Embryonic facial prominence (tissue), 1 donor: ENCODE measurements at regions not wholly inside any gene's neighbourhood (a gene's known extent, or its start where the extent isn't known, plus 50 kb on each side); places are given as distances from the start of the nearest gene placed in this dataset.

ENCODE experiments used
- DNase-seq: peaks from one replicate; pipeline ENCODE4 v3.0.0-alpha.2; 2016; ENCODE audit errors: extremely low spot score

GRCh38 chr2:43129676-43130547 lies 96.5 kb downstream of the ZFP36L2 start:
- DNase-seq: no peak

DNA sequence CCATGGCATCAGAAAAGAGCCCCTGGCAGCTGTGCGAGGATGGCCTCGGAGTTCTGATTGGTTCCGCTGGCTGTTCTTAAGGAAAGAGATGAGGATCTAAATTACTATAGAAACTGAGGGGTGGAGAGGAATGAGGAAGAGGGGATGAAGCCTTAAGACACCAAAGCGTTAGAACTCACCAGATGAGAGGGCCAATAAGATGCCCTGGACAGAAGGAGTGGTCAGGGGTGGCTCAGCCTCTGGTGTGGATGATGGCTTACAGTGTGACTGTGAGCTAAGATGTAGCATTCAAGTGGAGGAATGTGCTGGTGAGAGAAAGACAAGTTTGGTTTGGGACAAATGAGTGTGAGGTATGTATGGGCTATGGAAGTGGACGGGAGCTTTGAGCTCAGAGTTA lies 97.8 kb downstream of the ZFP36L2 start:
- no peak for DNase-seq

GRCh38 chr2:43127941-43128558 lies 98.4 kb downstream of the ZFP36L2 start:
- no peak for DNase-seq

DNA sequence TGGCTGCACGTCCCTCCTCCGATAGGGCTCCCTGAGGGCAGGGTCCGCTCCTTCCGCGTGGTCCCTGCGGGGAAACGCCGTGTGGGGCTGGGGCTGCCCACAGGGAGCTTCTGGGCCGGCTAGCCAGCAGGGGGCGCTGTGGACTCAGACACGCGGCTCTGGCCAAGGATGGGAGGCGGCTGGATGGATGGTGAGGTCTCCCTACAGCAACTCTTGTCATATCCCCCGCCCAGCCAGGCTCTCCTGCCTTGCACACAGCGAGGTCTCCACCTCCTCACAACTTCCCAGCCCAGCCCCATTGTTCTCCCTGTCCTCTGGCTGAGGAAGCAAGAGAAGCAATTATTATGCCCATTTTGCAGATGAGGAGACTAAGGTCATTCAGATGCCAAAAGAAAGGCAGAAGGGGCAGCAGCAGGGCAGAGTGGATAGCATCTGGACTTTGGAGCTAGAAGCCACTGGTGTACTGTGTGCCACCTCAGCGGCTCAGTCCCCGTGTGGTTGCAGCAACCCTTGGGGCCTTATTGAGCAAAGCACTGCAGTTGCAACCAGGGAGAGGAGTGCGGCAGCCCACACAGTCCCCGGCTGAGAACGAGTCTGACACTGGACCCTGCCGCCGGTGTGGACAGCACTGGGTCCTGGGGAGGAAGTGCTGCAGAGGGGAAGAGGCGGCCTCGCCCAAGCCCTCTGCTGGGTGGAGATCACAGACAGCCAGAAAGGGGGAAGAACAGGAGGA lies 99.0 kb downstream of the ZFP36L2 start:
- no peak for DNase-seq

GRCh38 chr2:43126817-43127207 lies 99.6 kb downstream of the ZFP36L2 start:
- DNase-seq: no peak

GRCh38 chr2:43125090-43125998 lies 101.1 kb downstream of the ZFP36L2 start:
- DNase-seq: no peak

- DNase-seq: no peak
Measured at GRCh38 chr2:43124687-43125057, 101.7 kb downstream of the ZFP36L2 start.

- no peak for DNase-seq
Measured at GRCh38 chr2:43123981-43124686, 102.3 kb downstream of the ZFP36L2 start.

DNA sequence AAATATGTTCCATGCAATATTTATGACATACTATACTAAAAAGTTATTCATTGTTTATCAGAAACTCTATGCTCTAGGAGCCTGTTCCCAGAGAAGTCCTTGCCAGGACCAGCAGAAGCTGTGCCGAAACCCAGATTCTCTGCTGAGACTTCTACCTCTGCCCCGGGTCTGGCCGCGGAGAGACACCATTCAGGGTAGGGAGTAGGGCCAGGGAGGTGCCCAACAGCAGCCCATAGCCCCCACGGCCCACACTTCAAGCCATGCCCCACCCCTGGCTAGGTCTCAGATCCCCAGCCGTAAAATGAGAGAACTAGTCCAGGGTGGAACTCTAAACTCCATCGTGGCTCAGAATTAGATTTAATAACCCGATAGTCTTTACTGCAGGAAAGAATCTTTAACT lies 102.9 kb downstream of the ZFP36L2 start:
- DNase-seq: no peak

DNA sequence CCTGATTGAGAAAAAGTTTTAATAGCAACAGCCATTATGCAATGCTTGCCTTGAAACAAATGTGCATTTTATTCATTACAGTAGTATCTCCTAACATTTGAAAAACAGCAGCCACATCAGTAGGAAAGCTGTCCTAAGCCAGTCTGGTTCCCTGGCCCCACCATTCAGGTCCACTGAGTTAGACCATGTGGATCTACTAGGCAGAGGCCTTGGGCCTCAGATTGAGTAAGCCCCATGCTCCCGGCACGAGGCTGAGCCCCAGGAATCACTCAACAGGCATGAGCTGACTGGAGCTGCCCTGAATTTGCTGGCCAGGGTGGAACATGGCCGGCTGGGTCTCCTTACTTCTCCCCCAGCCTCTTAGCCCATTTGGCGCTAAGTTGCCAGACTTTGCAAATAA lies 103.4 kb downstream of the ZFP36L2 start:
- no peak for DNase-seq

GRCh38 chr2:43121580-43122314 lies 104.7 kb downstream of the ZFP36L2 start:
- no peak for DNase-seq

GRCh38 chr2:43119303-43119702 lies 107.1 kb downstream of the ZFP36L2 start:
- no peak for DNase-seq

DNA sequence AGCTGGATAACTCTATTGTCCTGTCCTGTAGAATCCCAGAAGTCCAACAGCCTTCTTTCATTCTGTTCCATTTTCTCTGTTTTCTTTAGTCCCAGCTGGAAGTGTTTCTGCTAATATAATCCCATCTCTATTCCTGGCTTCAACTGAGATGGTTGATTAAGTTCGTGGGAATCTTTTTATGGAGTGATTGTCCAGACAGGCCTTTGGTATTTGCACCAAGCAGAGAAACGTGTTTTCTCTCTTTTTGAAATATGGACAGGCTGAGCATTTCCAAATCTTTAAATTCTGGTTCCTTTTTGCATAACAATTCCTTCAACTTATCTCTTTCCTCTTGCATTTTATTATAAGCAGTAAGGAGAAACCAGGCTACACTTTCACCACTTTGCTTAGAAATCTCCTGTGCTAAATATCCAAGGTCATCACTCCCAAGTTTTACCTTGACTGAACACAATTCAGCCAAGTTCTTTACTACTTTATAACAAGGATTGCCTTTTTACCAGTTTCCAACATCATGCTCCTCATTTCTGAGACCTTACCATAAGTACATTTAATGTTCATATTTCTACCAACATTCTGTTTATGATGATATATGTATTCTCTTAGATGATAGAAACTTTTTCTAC lies 108.8 kb downstream of the ZFP36L2 start:
- no peak for DNase-seq

- no peak for DNase-seq
Measured at GRCh38 chr2:43116988-43117387, 109.4 kb downstream of the ZFP36L2 start.

DNA sequence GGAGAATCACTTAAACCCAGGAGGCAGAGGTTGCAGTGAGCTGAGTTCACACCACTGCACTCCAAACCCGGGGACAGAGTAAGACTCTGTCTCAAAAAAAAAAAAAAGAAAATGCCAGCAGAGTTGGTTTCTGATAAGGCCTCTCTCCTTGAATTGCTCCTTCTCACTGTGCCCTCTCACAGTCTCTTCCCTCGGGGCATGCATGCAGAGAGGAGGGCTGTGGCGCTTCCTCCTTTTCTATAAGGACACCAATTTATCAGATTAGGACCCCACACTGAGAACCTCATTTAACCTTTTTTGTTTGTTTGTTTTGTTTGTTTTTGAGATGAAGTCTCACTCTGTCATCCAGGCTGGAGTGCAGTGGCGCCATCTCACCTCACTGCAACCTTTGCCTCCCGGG lies 110.5 kb downstream of the ZFP36L2 start:
- no peak for DNase-seq

GRCh38 chr2:43114210-43114609 lies 112.2 kb downstream of the ZFP36L2 start:
- DNase-seq: no peak

DNA sequence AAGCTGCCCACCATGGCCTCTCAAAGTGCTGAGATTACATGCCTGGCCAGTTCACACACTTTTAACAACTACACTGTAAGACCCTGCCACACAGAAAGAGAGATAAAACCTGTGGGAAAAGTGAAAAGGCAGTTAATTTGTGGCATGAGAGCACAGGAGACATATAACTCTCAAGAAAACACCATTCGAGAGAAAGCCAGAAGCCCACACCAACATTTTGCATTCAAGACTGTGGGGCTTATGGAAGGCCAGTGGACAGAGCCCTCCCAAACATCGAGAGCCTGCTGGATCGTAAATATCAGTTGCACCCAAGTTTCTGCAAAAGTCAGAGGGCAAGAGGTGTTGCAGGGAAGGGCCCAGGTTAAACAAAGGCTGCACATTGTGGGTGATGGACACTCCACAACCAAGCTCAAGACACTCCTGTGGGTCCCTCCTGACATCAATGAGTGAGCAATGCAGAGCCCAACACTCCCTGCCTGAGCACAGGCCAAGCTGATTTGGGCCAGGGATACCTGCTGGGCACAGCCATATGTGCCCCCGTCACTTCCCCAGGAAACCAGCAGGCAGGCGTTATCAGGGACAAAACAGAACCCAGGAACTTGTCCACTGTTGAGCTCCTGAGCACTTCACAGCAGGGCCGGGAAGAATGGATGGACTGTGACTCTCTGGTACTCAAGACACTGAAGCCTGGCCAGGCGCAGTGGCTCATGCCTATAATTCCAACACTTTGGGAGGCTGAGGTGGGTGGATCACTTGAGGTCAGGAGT lies 114.4 kb downstream of the ZFP36L2 start:
- DNase-seq: no peak

DNA sequence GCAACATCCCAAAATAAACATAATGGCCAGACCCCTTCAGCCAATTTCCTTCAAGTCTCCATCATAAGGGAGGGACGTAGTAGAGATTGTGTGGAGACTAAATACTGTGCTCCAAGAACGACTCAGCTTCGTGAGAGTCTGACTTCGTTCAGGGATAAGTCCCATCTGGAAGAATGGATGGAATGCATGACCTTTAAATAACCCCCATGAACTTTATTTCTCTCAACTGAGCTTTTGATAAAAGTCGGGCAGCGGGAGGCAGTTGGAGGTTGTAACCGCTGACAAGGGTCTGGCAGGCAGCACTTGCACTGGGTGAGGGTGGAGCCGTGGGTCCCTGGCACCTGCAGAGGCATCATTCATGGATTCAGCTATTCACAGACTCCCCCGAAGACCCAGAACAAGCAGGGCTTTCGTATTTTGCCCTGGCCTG lies 115.9 kb downstream of the ZFP36L2 start:
- DNase-seq: no peak

DNA sequence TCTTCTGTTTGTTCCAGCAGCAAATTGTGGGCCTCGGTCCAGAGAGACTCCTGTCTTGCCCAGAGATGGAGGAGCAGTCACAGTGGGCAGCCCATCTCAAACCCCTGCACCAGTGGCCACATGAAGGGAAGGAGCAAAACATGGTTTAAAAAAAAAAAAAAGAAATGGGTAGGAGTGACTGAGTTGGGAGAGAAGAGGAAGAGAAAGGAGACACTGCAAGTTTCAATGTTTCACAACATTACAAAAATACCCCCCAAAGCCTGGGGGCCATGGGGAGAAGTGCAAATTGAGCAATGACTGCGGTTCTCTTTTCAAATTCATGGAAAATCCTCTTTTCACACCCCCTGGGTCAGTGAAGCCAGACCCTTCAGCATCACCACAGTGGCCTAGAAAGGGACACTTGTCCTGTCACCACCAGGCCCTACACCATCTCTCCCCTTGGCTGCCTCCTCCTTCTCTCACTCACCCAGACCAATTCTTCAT lies 117.1 kb downstream of the ZFP36L2 start:
- DNase-seq: no peak
